Liver (tissue), 8 donors: ENCODE measurements at regions not wholly inside any gene's neighbourhood (a gene's known extent, or its start where the extent isn't known, plus 50 kb on each side); places are given as distances from the start of the nearest gene placed in this dataset.

Experiments
- DNase-seq: peaks from one replicate; pipeline ENCODE4 v3.0.0-alpha.2; 2017; ENCODE audit warnings: low spot score
- H3K27ac ChIP-seq, 2 donors: one replicate each; pipeline ENCODE4 v1.7.0; 2013; ENCODE audit warnings: inconsistent platforms in 2 of 2, low read length in 2 of 2, control low read depth in 1 of 2, low read depth in 1 of 2, mild to moderate bottlenecking in 1 of 2
- H3K27me3 ChIP-seq, 4 donors: one replicate each; pipeline versions ENCODE4 v1.6.1 to v1.7.0; 2013; ENCODE audit warnings: low read length in 3 of 4, inconsistent platforms in 1 of 4, mild to moderate bottlenecking in 1 of 4, moderate library complexity in 1 of 4; ENCODE audit not compliant: control insufficient read depth in 4 of 4, insufficient read depth in 4 of 4
- H3K36me3 ChIP-seq, 4 donors: one replicate each; pipeline versions ENCODE4 v1.6.1 to v1.7.0; 2013; ENCODE audit warnings: low read length in 3 of 4, mild to moderate bottlenecking in 3 of 4, low read depth in 1 of 4, moderate library complexity in 1 of 4; ENCODE audit not compliant: control insufficient read depth in 4 of 4, insufficient read depth in 3 of 4
- H3K4me1 ChIP-seq, 4 donors: one replicate each; pipeline versions ENCODE4 v1.6.1 to v1.7.0; 2013; ENCODE audit warnings: low read length in 3 of 4, mild to moderate bottlenecking in 3 of 4, moderate library complexity in 1 of 4; ENCODE audit not compliant: control insufficient read depth in 4 of 4, insufficient read depth in 4 of 4
- H3K4me3 ChIP-seq, 3 donors: one replicate each; pipeline versions ENCODE4 v1.6.1 to v1.7.0; 2013; ENCODE audit warnings: low read length in 3 of 3, control low read depth in 1 of 3, low read depth in 1 of 3, mild to moderate bottlenecking in 1 of 3
- H3K9ac ChIP-seq, 2 donors: one replicate each; pipeline ENCODE4 v1.7.0; 2013; ENCODE audit warnings: low read length in 2 of 2, mild to moderate bottlenecking in 2 of 2, moderate library complexity in 2 of 2, control low read depth in 1 of 2, low read depth in 1 of 2
- H3K9me3 ChIP-seq, 4 donors: one replicate each; pipeline versions ENCODE4 v1.6.1 to v1.7.0; 2013; ENCODE audit warnings: low read length in 3 of 4; ENCODE audit not compliant: control insufficient read depth in 4 of 4
- EGR1 ChIP-seq, 2 donors: IDR thresholded peaks; 2 replicates each; pipeline ENCODE4 v1.6.1; 2016 to 2018; ENCODE audit warnings: antibody characterized with exemption in 2 of 2, low read depth in 2 of 2
- FOXA1 ChIP-seq: IDR thresholded peaks from 2 replicates; pipeline ENCODE4 v1.6.1; 2016; ENCODE audit warnings: antibody characterized with exemption
- FOXA2 ChIP-seq: IDR thresholded peaks from 2 replicates; pipeline ENCODE4 v1.6.1; 2016; ENCODE audit warnings: antibody characterized with exemption
- GABPA ChIP-seq, 2 donors: IDR thresholded peaks in 1 of 2; conservative IDR thresholded peaks in 1 of 2; 2 replicates each; pipeline ENCODE4 v1.6.1; 2016; ENCODE audit warnings: antibody characterized with exemption in 2 of 2, mild to moderate bottlenecking in 1 of 2, moderate library complexity in 1 of 2
- HNF4A ChIP-seq, 2 donors: conservative IDR thresholded peaks; 2 replicates each; pipeline ENCODE4 v1.6.1; 2016; ENCODE audit warnings: antibody characterized with exemption in 2 of 2, mild to moderate bottlenecking in 2 of 2
- HNF4G ChIP-seq: IDR thresholded peaks from 2 replicates; pipeline ENCODE4 v1.6.1; 2016; ENCODE audit warnings: antibody characterized with exemption
- JUND ChIP-seq, 2 donors: IDR thresholded peaks; 2 replicates each; pipeline ENCODE4 v1.6.1; 2016; ENCODE audit warnings: antibody characterized with exemption in 2 of 2
- NR2F2 ChIP-seq: IDR thresholded peaks from 2 replicates; pipeline ENCODE4 v1.6.1; 2016; ENCODE audit warnings: antibody characterized with exemption
- RAD21 ChIP-seq, 2 donors: IDR thresholded peaks; 2 replicates each; pipeline ENCODE4 v1.6.1; 2016; ENCODE audit warnings: antibody characterized with exemption in 2 of 2, mild to moderate bottlenecking in 2 of 2
- RXRA ChIP-seq, 2 donors: IDR thresholded peaks; 2 replicates each; pipeline ENCODE4 v1.6.1; 2017 to 2018; ENCODE audit warnings: antibody characterized with exemption in 2 of 2, mild to moderate bottlenecking in 1 of 2
- SP1 ChIP-seq: IDR thresholded peaks from 2 replicates; pipeline ENCODE4 v1.6.1; 2018; ENCODE audit warnings: antibody characterized with exemption, mild to moderate bottlenecking
- TAF1 ChIP-seq: conservative IDR thresholded peaks from 2 replicates; pipeline ENCODE4 v1.6.1; 2016; ENCODE audit warnings: antibody characterized with exemption, mild to moderate bottlenecking
- YY1 ChIP-seq: IDR thresholded peaks from 2 replicates; pipeline ENCODE4 v1.6.1; 2016; ENCODE audit warnings: antibody characterized with exemption, mild to moderate bottlenecking
- WGBS: extraction: QIAGEN DNeasy Blood & Tissue Kit; methylation state at CpG from one replicate; pipeline ENCODE4 v1.1.7; 2013; 5-methylcytosine and 5-hydroxymethylcytosine counted together
- TF ChIP-seq, protein P1 (sequence below): fragments of 150-350 bp; IDR thresholded peaks from 2 replicates; pipeline ENCODE4 v1.5.1; 2017; ENCODE audit warnings: improper control_type of control experiment, low read depth, low read length; ENCODE audit not compliant: missing input control
- TF ChIP-seq, protein P2 (sequence below): IDR thresholded peaks from 2 replicates; pipeline ENCODE4 v1.6.1; 2016; ENCODE audit warnings: antibody characterized with exemption
- TF ChIP-seq, protein P3 (sequence below): IDR thresholded peaks from 2 replicates; pipeline ENCODE4 v1.6.1; 2016; ENCODE audit warnings: antibody characterized with exemption
- TF ChIP-seq, protein P4 (sequence below): IDR thresholded peaks from 2 replicates; pipeline ENCODE4 v1.6.1; 2016; ENCODE audit warnings: antibody characterized with exemption
- TF ChIP-seq, protein P5 (sequence below): IDR thresholded peaks from 2 replicates; pipeline ENCODE4 v1.6.1; 2016; ENCODE audit warnings: antibody characterized with exemption, mild to moderate bottlenecking
- donor health status: healthy.
- donor health status: healthy.
- donor health status: healthy.
- donor health status: healthy.
- donor health status: healthy.

DNA sequence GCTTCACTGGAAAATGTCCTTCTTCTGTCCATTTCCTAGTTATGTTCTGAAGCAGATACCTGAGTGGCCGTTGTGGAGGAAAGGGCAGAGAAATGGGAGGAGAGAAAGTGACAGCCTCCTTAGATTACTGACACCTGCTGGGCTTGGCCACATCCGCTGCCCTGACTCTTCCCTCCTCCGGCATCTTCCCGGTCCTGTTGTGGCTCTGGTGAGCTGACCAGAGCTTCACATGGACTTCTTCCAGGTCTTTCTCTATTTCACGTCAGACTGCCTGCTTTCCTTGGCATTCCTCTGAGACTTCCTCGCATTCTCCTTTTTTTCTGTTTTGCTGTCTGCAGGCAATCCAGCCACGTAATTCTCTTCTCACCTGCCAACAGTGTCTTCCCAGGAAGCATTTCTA, 138.7 kb upstream of the E2F8 start:
- no peak for DNase-seq
- H3K27ac ChIP-seq = no peak overlapping the region
- H3K9me3 ChIP-seq = no peaks in the 10 kb centered on the region
- no peak overlapping the region for H3K9ac ChIP-seq
- H3K4me3 ChIP-seq = no peak overlapping the region
- no peak for TF ChIP-seq GABPA (IDR thresholded peaks at IDR 0.05 in 1 of 2, conservative IDR thresholded peaks at IDR 0.05 in 1 of 2)
- no peak for TF ChIP-seq FOXA1
- TF ChIP-seq HNF4A (conservative IDR thresholded peaks at IDR 0.05) = no peak
- TF ChIP-seq, protein P1, sequence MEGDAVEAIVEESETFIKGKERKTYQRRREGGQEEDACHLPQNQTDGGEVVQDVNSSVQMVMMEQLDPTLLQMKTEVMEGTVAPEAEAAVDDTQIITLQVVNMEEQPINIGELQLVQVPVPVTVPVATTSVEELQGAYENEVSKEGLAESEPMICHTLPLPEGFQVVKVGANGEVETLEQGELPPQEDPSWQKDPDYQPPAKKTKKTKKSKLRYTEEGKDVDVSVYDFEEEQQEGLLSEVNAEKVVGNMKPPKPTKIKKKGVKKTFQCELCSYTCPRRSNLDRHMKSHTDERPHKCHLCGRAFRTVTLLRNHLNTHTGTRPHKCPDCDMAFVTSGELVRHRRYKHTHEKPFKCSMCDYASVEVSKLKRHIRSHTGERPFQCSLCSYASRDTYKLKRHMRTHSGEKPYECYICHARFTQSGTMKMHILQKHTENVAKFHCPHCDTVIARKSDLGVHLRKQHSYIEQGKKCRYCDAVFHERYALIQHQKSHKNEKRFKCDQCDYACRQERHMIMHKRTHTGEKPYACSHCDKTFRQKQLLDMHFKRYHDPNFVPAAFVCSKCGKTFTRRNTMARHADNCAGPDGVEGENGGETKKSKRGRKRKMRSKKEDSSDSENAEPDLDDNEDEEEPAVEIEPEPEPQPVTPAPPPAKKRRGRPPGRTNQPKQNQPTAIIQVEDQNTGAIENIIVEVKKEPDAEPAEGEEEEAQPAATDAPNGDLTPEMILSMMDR = no peak
- no peak for TF ChIP-seq FOXA2
- TF ChIP-seq RAD21 (IDR thresholded peaks at IDR 0.05) = no peak
- TF ChIP-seq RXRA (IDR thresholded peaks at IDR 0.05) = no peak
- no peak for TF ChIP-seq TAF1
- TF ChIP-seq, protein P2, sequence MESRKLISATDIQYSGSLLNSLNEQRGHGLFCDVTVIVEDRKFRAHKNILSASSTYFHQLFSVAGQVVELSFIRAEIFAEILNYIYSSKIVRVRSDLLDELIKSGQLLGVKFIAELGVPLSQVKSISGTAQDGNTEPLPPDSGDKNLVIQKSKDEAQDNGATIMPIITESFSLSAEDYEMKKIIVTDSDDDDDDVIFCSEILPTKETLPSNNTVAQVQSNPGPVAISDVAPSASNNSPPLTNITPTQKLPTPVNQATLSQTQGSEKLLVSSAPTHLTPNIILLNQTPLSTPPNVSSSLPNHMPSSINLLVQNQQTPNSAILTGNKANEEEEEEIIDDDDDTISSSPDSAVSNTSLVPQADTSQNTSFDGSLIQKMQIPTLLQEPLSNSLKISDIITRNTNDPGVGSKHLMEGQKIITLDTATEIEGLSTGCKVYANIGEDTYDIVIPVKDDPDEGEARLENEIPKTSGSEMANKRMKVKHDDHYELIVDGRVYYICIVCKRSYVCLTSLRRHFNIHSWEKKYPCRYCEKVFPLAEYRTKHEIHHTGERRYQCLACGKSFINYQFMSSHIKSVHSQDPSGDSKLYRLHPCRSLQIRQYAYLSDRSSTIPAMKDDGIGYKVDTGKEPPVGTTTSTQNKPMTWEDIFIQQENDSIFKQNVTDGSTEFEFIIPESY = no peak
- TF ChIP-seq, protein P3, sequence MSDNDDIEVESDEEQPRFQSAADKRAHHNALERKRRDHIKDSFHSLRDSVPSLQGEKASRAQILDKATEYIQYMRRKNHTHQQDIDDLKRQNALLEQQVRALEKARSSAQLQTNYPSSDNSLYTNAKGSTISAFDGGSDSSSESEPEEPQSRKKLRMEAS = no peak
- TF ChIP-seq EGR1 (IDR thresholded peaks at IDR 0.05; ENCODE audit: low read depth in 2 of 2) = no peak
- TF ChIP-seq, protein P4, sequence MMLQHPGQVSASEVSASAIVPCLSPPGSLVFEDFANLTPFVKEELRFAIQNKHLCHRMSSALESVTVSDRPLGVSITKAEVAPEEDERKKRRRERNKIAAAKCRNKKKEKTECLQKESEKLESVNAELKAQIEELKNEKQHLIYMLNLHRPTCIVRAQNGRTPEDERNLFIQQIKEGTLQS = no peak
- TF ChIP-seq, protein P5, sequence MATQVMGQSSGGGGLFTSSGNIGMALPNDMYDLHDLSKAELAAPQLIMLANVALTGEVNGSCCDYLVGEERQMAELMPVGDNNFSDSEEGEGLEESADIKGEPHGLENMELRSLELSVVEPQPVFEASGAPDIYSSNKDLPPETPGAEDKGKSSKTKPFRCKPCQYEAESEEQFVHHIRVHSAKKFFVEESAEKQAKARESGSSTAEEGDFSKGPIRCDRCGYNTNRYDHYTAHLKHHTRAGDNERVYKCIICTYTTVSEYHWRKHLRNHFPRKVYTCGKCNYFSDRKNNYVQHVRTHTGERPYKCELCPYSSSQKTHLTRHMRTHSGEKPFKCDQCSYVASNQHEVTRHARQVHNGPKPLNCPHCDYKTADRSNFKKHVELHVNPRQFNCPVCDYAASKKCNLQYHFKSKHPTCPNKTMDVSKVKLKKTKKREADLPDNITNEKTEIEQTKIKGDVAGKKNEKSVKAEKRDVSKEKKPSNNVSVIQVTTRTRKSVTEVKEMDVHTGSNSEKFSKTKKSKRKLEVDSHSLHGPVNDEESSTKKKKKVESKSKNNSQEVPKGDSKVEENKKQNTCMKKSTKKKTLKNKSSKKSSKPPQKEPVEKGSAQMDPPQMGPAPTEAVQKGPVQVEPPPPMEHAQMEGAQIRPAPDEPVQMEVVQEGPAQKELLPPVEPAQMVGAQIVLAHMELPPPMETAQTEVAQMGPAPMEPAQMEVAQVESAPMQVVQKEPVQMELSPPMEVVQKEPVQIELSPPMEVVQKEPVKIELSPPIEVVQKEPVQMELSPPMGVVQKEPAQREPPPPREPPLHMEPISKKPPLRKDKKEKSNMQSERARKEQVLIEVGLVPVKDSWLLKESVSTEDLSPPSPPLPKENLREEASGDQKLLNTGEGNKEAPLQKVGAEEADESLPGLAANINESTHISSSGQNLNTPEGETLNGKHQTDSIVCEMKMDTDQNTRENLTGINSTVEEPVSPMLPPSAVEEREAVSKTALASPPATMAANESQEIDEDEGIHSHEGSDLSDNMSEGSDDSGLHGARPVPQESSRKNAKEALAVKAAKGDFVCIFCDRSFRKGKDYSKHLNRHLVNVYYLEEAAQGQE = no peak
- no peak for TF ChIP-seq SP1
- TF ChIP-seq YY1 = no peak
- no peak for TF ChIP-seq JUND (IDR thresholded peaks at IDR 0.05)
- no peak for TF ChIP-seq HNF4G
- H3K27me3 ChIP-seq = no peaks in the 10 kb centered on the region
- H3K4me1 ChIP-seq = no peaks in the 10 kb centered on the region
- H3K36me3 ChIP-seq = no peaks in the 10 kb centered on the region
- WGBS = 89% methylated on average over 7 of the region's 7 CpGs

DNA sequence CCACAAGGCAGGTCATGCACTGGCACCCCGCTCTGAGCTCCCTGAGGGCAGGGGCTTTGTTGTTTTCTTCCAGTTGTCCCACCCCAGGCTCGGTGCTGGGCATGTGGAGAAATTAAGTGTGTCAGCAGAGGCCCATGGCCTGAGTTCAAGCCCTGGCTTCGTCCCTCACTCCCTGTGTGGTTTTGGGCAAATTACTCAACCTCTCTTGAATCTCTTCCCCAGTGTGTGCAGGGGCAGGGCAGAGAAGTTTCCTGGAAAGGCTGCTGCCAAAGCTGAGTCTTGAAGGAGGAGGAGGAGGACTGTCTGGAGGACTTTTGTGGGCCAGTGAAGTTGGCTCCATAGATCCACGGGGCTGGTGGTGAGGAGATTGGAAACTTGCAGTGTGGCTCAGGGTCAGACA, 138.1 kb upstream of the E2F8 start:
- Histone ChIP-seq H3K4me3 (no peak overlapping the region), H3K27me3 (no peaks in the 10 kb centered on the region), H3K9me3 (no peaks in the 10 kb centered on the region), H3K4me1 (no peaks in the 10 kb centered on the region), H3K36me3 (no peaks in the 10 kb centered on the region), H3K27ac (no peak overlapping the region), H3K9ac (no peak overlapping the region)
- 89% methylated on average over 4 of the region's 4 CpGs for WGBS
- no peak for DNase-seq
- TF ChIP-seq YY1 (no peak), HNF4A (conservative IDR thresholded peaks at IDR 0.05) (no peak), FOXA2 (no peak), JUND (IDR thresholded peaks at IDR 0.05) (no peak), RAD21 (IDR thresholded peaks at IDR 0.05) (no peak), RXRA (IDR thresholded peaks at IDR 0.05) (no peak), EGR1 (IDR thresholded peaks at IDR 0.05; ENCODE audit: low read depth in 2 of 2) (no peak), HNF4G (no peak), TAF1 (no peak), FOXA1 (no peak), SP1 (no peak), GABPA (IDR thresholded peaks at IDR 0.05 in 1 of 2, conservative IDR thresholded peaks at IDR 0.05 in 1 of 2) (no peak), NR2F2 (no peak)
- TF ChIP-seq, protein P2 = no peak
- TF ChIP-seq, protein P3 = no peak
- TF ChIP-seq, protein P1 = no peak
- TF ChIP-seq, protein P4 = no peak
